Colonic mucosa (tissue), 4 donors: ENCODE measurements at regions not wholly inside any gene's neighbourhood (a gene's known extent, or its start where the extent isn't known, plus 50 kb on each side); places are given as distances from the start of the nearest gene placed in this dataset.

Source experiments
- DNase-seq: peaks from one replicate; pipeline ENCODE4 v3.0.0-alpha.2; 2020
- H3K27ac ChIP-seq: fragments of 200-600 bp; one replicate; pipeline ENCODE4 v1.8.0; 2021
- H3K27me3 ChIP-seq: fragments of 200-600 bp; one replicate; pipeline ENCODE4 v1.8.0; 2021
- H3K36me3 ChIP-seq: fragments of 200-600 bp; one replicate; pipeline ENCODE4 v1.8.0; 2021
- H3K4me1 ChIP-seq: fragments of 200-600 bp; one replicate; pipeline ENCODE4 v1.8.0; 2021; ENCODE audit warnings: mild to moderate bottlenecking
- H3K4me3 ChIP-seq: fragments of 200-600 bp; one replicate; pipeline ENCODE4 v1.8.0; 2021
- H3K9ac ChIP-seq, 2 donors: one replicate each; pipeline ENCODE4 v1.7.0; 2013; ENCODE audit warnings: control low read depth in 2 of 2, low read depth in 2 of 2, low read length in 2 of 2
- H3K9me3 ChIP-seq: fragments of 200-600 bp; one replicate; pipeline ENCODE4 v1.8.0; 2021
- intact Hi-C: fragments of 100-400 bp; cut with DNase I; formaldehyde crosslinking; loops from one replicate; pipeline ENCODE4 v1.14.1; 2022
- TF ChIP-seq, protein P1 (sequence below): fragments of 200-600 bp; IDR thresholded peaks from one replicate; pipeline ENCODE4 v1.8.0; 2022; ENCODE audit warnings: antibody characterized with exemption, mild to moderate bottlenecking
- donor health status: healthy.
- donor health status: DM: no; HTN: no; CAD: no.
- donor health status: DM: no; HTN: no; CAD: no.

GRCh38 chr6:95431637-95432228, 145.6 kb upstream of the MANEA start:
- DNase-seq = peak; percentile 30
- no peaks in the 10 kb centered on the region for H3K27me3 ChIP-seq

DNA sequence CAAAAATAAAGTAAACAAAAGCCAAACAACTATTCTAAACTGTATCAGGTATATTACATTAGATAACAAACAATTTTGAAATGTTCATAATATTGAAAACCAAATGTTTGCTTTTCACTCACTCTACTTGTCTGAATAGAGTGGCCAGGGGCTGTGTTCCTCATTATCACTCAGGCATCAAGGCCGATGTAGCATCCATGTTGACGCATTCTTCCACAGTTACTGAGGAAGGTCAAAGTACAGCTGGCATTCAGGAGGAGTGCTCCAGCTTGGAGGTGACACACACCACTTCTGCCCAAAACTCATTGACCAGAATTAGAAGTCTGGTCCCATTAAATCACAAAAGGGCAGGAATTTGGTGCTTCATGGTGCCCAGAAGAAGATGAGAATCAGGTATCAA, 137.6 kb upstream of the MANEA start:
- Histone ChIP-seq H3K27me3 (no peaks in the 10 kb centered on the region), H3K9me3 (no peaks in the 10 kb centered on the region), H3K4me3 (no peak overlapping the region), H3K4me1 (no peaks in the 10 kb centered on the region), H3K9ac (no peak overlapping the region), H3K36me3 (no peaks in the 10 kb centered on the region), H3K27ac (no peak overlapping the region)
- TF ChIP-seq, protein P1, sequence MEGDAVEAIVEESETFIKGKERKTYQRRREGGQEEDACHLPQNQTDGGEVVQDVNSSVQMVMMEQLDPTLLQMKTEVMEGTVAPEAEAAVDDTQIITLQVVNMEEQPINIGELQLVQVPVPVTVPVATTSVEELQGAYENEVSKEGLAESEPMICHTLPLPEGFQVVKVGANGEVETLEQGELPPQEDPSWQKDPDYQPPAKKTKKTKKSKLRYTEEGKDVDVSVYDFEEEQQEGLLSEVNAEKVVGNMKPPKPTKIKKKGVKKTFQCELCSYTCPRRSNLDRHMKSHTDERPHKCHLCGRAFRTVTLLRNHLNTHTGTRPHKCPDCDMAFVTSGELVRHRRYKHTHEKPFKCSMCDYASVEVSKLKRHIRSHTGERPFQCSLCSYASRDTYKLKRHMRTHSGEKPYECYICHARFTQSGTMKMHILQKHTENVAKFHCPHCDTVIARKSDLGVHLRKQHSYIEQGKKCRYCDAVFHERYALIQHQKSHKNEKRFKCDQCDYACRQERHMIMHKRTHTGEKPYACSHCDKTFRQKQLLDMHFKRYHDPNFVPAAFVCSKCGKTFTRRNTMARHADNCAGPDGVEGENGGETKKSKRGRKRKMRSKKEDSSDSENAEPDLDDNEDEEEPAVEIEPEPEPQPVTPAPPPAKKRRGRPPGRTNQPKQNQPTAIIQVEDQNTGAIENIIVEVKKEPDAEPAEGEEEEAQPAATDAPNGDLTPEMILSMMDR = no peak
- intact Hi-C loops = no loop called here
- DNase-seq = no peak

More at GRCh38 chr6:95431637-95432228, 145.6 kb upstream of the MANEA start:
- no peak overlapping the region for H3K9ac ChIP-seq
- intact Hi-C loops = loop anchor here (5.0 kb wide), 1 partner anchor 436 kb away; no protein-coding TSS in a partner anchor
- H3K36me3 ChIP-seq = no peaks in the 10 kb centered on the region
- no peaks in the 10 kb centered on the region for H3K9me3 ChIP-seq
- TF ChIP-seq, protein P1 = peak; percentile 45
- H3K4me3 ChIP-seq = no peak overlapping the region
- H3K4me1 ChIP-seq = no peaks in the 10 kb centered on the region
- no peak overlapping the region for H3K27ac ChIP-seq

DNA sequence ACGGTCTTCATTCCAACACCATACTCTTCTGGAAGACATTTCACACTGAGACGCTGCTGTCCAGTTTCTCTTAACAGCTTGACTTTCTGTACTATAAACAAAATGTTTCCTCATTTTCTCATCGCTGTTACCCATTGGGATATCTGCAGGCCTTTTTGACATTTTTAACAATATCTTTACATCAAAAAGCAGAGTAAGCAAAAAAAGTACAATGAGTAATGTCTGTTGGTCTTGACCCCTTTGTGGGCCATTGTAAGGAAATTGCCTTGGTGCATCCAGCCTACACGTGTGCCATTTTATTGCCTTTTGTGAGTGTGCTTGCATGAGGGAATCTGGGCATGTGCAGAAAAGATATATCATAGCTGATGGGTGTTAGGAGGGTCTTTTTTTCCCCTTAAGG, 129.1 kb upstream of the MANEA start:
- TF ChIP-seq, protein P1 = no peak
- no peak overlapping the region for H3K27ac ChIP-seq
- no peaks in the 10 kb centered on the region for H3K4me1 ChIP-seq
- no peak overlapping the region for H3K9ac ChIP-seq
- H3K36me3 ChIP-seq = no peaks in the 10 kb centered on the region
- no peak for DNase-seq
- H3K27me3 ChIP-seq = no peaks in the 10 kb centered on the region
- intact Hi-C loops = no loop called here
- H3K9me3 ChIP-seq = no peaks in the 10 kb centered on the region
- no peak overlapping the region for H3K4me3 ChIP-seq

GRCh38 chr6:95469511-95469910, 107.8 kb upstream of the MANEA start:
- DNase-seq = no peak
- H3K27me3 ChIP-seq = no peaks in the 10 kb centered on the region
- no peaks in the 10 kb centered on the region for H3K36me3 ChIP-seq
- TF ChIP-seq, protein P1 = no peak
- intact Hi-C loops = no loop called here
- H3K4me3 ChIP-seq = no peak overlapping the region
- no peak overlapping the region for H3K9ac ChIP-seq
- no peaks in the 10 kb centered on the region for H3K9me3 ChIP-seq
- no peak overlapping the region for H3K27ac ChIP-seq
- H3K4me1 ChIP-seq = no peaks in the 10 kb centered on the region

DNA sequence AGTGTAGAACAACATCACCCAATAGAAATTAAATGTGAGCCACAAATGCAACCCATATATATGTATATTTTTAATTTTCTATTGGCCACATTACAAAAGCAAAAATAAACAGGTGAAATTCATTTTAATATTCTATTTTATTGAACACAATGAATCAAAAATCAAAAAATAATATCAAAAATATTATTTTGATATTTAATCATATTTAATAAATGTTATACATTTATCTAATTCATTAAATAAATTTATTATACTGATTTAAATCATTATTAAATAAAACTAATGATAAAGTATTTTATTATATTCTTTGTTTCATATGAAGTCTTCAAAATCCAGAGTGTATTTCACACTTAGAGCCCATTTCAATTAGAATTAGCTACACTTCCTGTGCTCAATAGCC, 98.4 kb upstream of the MANEA start:
- intact Hi-C loops = no loop called here
- TF ChIP-seq, protein P1 = no peak
- no peaks in the 10 kb centered on the region for H3K4me1 ChIP-seq

More for the DNA sequence above, 98.4 kb upstream of the MANEA start:
- no peaks in the 10 kb centered on the region for H3K27me3 ChIP-seq
- DNase-seq = no peak
- H3K27ac ChIP-seq = no peak overlapping the region
- no peak overlapping the region for H3K9ac ChIP-seq
- no peak overlapping the region for H3K4me3 ChIP-seq
- H3K36me3 ChIP-seq = no peaks in the 10 kb centered on the region
- H3K9me3 ChIP-seq = no peaks in the 10 kb centered on the region
